ENCODE measurements at regions not wholly inside any gene's neighbourhood (a gene's known extent, or its start where the extent isn't known, plus 50 kb on each side); places are given as distances from the start of the nearest gene placed in this dataset.

DNA sequence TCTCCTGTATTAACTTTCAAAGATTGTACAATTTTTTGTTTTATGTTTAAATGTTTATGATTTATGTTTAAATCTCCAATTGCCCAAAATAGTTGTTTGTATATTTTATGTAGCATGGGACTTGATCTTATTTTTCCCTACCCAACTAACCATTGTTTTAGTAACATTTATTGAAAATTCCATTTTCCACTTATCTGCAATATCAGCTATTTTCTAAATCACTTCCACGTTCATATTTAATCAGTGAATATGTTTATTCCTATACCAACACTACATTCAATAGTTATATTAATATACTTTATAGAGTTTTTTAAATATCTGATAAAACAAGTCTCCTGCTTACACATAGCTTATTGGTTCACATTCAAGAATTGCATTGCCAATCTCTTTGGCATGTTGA, 532.2 kb downstream of the CHSY3 start:
- TF ChIP-seq, protein P1, sequence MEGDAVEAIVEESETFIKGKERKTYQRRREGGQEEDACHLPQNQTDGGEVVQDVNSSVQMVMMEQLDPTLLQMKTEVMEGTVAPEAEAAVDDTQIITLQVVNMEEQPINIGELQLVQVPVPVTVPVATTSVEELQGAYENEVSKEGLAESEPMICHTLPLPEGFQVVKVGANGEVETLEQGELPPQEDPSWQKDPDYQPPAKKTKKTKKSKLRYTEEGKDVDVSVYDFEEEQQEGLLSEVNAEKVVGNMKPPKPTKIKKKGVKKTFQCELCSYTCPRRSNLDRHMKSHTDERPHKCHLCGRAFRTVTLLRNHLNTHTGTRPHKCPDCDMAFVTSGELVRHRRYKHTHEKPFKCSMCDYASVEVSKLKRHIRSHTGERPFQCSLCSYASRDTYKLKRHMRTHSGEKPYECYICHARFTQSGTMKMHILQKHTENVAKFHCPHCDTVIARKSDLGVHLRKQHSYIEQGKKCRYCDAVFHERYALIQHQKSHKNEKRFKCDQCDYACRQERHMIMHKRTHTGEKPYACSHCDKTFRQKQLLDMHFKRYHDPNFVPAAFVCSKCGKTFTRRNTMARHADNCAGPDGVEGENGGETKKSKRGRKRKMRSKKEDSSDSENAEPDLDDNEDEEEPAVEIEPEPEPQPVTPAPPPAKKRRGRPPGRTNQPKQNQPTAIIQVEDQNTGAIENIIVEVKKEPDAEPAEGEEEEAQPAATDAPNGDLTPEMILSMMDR (conservative IDR thresholded peaks at IDR 0.05; ENCODE audit: low read length), result no peak
- TF ChIP-seq EZH2phosphoT487 (IDR thresholded peaks at IDR 0.05; ENCODE audit: borderline replicate concordance), result no peak
